ENCODE measurements at regions not wholly inside any gene's neighbourhood (a gene's known extent, or its start where the extent isn't known, plus 50 kb on each side); places are given as distances from the start of the nearest gene placed in this dataset.

DNA sequence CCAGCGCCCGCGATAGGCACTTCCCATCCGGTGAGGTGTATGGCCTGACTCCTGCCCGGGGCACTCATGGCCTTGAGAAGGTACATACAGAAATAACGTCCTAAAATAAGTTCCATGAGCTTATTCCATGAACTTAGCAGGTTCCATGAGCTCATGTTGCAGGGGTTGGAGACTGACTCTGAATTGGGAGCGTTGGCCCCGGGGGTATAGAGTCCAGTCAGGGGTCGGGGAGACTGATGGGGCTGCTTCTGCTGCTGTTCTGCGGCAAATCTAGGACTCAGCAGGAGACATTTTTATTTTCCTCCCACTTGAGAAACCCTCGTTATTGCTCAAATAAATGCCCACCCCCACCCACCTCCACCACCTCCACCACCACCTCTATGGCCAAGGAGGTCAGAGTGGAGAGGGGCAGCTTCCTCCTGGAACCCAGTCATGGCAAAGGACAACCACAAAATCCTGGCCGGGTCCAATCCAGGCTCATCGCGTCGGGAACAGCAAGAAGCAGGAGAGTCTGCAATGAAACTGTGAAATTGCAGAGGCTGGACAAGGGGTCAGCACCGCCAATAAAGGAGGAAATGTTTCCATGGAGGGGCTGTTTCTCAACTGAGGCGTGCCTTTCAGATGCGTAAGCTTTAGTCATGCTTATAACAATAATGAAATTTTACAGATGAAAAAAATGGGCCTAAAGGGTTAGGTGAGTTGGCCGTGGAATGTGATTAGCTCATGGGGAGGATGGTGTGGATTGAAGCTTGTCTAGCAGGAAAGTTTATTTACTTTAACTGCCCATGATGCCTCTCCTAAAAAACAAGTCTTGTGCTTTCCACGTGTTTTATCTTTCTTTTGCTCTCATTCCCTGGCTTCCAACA is 136.6 kb upstream of the ALKAL2 start:
- DNase-seq = no peak

DNA sequence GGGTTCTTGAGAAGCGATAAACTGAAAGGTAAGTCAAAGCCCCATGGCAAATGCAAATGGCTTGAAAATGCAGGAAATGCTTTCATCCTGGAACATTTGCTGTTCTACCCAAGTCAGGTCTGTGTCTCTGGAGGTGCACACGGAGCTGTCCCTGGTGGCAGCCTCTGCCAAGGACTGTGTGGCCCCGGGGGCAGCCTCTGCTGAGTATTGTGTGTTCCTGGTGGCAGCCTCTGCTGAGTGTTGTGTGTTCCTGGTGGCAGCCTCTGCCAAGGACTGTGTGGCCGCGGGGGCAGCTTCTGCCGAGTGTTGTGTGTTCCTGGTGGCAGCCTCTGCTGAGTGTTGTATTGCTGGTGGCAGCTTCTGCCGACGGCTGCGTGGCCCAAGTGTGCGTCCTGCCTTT is 135.6 kb upstream of the ALKAL2 start:
- DNase-seq = no peak

DNA sequence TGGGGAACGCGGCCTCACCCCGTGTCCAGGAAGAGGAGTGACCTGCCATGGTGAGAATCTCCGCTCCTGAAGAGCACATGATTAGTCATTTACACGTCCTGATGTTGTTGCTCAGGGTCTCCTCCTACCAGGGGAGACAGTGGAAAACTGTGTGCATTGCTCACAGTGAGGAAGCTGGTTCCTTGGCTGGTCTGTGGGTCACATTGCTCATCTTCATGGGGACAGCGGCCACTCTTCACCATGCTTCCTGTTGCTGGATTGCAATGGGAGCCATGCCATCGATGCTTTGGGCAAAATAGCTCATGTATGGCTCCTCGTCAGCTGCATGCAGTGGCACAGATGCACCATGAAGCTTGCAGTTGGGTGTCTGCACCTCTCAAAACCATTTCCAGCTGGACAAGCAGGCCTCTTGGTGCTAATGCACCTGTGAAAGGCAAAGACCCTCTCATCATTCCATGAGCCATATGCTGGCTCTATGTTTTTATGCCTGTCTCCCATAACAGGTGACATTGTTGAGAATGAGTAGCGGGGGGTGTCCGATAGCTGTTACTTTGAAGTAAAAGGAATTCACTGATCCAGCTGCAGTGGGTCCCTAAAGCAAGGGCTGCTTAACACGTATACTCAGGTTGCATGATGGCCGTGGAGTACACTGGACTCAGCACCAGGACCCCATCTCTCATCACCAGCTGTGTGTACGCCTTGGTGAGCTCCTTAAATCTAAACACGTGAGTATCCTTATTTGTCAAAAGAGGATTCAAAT is 135.0 kb upstream of the ALKAL2 start:
- DNase-seq = no peak

DNA sequence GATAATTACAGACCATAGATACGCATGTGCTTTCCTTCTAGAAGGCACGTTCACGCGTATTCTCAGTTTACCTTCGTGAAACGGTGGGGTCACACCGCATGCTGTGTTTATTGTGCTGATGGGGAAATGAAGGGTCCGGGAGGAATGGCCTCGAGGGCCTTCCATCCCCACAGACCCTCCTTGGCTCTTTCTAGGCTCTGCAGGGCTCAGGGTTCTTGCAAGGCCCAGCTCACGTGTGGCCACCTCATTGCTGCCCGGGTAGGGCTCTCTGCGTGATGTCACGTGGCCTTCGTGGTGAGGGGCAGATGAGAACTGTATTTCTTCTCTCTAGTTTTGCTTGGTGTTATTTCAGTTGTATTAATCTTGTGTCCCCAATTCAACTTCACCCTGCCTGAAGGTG is 133.5 kb upstream of the ALKAL2 start:
- no peak for DNase-seq

DNA sequence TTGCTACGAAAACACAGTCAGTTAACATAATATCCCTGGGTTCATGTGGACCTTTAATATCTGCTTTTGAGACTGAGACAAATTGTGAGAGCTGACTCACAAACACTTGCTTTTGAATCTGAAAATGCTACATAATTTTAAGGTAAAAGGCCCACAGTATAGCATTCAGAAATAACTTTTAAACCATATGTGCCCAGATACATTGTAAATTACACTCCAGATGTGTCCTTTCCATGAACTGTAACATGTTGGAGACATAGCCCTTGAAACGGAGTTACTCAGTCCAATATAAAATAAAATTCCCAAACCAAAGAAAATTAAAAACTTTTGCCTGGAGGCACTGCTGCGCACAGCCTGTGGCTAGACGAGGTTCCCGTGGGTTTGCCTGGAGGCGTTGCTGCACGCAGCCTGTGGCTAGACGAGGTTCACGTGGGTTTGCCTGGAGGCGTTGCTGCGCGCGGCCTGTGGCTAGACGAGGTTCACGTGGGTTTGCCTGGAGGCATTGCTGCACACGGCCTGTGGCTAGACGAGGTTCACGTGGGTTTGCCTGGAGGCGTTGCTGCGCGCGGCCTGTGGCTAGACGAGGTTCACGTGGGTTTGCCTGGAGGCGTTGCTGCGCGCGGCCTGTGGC is 131.9 kb upstream of the ALKAL2 start:
- no peak for DNase-seq

DNA sequence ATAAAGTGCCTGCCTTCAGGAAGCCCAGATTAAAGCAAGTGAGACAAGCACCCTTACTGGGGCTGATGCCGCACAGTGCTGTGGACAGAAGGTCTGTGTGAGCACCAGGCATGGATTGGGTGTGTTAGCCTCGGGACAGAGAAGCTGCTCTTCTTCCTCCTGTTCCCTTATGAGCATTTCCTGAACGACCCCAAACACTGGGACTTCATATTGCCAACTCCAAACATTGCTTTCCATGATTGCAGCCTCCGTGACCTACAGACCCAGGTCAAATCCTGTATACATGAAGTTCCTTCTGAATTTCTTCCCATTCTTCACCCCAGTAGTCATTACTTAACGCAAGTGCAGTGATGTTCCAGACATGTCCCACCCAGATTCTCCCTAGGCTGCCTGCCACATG is 129.8 kb upstream of the ALKAL2 start:
- DNase-seq = no peak

DNA sequence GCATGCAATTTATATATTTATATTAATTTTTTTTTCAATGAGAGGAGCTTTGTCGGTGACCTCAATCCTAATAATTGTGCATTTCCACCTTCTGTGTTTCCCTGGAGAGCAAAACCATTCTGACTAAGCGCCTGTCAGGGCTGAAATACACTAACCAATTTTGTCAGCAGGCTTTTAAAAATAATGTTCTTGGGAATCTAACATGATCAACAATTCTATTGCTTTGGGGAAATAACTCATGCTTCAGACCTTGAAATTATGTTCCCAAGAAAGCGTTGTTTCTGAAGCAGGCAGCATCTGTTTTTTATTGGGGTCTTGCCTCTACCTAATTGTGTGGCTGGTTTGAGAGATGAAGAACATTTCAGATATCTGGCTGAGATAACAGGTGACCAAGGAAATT is 129.1 kb upstream of the ALKAL2 start:
- no peak for DNase-seq

DNA sequence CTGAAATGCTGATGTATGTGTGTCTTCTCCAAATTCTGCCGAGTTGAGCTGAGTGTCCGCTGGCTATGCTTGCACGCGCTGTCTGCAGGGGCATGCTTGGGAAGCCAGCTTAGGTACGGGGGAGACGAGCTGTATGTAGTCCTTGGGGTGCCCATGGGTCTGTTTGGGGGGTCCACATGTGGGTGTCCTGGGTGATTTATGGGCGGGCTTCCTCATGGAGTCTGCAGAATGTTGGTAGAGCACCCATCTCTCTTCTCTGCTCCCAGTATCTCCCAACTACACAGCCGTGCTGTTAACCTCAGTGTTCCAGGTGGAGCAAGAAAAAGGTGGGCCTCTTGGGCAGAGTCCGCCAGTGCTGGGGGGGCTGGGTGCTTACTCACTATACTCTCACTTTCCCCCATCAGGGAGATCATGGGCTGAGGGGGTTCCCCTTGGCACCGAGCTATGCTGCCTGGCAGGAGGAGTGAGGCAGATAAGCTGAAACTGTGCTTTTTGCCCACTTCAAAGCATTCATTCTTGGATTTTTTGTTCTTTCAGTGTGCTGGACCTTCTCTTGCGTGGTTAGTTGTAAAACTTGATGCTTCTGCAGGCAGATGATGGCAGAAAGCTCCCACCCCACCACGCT is 128.2 kb upstream of the ALKAL2 start:
- no peak for DNase-seq

DNA sequence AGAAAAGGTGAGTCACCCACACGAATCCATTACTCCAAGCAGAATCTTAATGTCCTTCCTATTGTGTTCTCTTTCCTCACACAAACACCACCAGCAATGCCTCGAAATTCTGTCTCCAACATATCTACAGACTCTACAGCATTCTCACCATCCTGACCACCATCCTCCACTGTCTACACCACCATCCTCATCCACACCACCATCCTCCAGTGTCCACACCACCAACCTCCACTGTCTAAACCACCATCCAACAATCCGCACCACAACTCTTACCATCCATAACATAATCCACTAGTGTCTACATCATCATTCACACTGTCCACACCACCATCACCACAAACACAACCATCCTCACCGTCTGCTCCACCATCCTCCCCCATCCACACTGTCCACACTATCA is 121.6 kb upstream of the ALKAL2 start:
- DNase-seq = no peak

DNA sequence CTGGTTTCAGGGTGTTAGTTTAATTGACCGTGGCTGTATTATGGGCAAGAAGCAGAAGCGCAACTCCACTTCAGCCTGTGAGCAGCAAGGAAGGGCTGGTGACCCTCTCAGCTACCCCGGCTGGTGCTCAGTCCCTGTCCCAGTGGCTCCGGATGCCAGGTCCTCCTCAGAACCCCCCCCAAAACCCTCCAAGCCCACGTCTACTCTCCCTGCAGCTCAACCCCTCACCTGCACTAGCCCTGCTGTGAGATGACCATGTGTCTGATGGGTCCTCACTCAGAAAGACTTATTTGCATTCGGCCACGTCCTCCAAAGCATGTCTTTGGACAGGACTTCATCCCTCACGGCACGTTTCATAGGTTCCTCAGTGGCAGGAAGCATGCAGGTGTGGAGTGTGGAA is 119.7 kb upstream of the ALKAL2 start:
- DNase-seq = no peak

DNA sequence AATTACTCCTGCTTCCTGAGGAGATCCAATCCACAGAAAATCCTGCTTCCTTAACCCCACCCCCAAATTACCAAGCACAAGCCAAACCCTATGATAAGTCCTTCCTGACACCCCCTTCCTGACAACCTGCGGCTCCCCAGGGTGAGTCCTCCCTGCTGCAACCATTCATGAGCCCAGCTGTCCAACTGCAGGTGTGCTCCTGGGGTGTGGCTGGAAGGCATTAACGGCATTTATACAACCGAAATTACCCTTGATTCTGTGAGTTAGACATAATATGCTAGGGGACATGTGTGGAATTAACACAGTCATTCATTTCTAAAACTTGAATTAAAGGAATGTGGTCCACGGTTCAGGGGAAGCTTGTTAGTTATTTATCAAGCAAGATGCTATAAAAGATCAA is 119.0 kb upstream of the ALKAL2 start:
- no peak for DNase-seq

DNA sequence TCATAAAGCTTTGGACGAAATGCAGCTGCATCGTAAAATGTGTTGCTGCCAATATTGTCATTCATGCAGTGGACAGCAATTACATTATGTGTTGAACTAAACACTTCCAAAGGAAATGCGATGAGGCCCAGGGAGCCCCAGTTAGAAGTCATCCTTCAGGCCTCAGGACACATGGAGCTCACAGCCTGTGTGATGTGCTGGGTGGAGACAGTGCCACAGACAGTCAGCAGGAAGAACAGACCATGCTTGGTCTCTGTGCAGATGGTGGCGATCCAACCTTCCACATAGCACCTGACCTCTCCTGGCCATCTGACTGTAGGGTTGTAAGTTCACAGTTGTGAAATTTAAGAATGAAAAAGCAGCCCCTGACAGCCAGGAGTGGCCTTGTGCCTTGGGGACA is 118.3 kb upstream of the ALKAL2 start:
- no peak for DNase-seq

DNA sequence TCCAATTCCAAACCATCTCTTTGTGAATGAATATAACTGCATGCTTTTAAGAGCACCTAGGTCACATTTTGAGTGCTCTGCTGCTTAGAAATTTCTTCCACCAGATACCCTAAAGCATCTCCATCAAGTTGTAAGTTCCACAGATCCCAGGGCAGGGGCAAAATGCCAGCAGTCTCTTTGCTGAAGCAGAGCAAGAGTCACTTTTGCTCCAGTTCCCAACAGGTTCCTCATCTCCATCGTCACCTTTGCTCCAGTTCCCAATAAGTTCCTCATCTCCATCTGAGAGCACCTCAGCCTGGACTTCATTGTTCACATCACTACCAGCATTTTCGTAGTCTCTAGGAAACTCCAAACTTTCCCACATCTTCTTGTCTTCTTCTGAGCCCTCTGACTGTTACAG is 116.7 kb upstream of the ALKAL2 start:
- DNase-seq = no peak

DNA sequence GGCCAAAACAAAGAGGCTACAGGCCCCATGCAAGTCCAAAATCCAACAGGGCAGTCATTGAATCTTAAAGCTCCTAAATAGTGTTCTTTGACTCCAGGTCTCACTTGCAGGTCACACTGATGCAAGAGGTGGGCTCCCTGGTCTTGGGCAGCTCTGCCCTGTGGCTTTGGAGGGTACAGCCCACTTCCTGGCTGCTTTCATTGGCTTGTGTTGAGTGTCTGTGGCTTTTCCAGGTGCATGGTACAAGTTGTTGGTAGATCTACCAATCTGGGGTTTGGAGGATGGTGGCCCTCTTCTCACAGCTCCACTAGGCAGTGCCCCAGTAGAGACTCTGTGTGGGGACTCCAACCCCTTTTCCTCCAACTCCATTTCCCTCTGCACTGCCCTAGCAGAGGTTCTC is 115.8 kb upstream of the ALKAL2 start:
- no peak for DNase-seq

DNA sequence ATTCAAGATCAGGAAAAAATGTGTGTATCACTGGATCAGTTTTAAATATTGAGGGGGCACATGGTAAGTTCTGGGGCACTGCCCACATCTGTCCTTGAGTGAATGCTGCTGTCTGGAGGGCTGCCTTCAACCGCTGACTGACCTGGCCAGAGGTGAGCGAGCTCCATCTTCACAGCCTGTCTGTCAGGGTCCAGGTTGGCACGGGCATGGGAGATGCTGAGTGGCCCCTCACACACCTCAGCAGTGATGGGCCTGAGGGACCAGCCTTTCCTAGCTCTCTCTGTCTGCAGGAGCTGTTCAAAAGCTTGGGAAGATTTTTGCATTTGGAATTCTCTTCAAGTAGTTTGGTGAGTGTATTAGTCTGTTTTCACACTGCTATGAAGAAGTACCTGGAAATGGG is 114.8 kb upstream of the ALKAL2 start:
- no peak for DNase-seq

DNA sequence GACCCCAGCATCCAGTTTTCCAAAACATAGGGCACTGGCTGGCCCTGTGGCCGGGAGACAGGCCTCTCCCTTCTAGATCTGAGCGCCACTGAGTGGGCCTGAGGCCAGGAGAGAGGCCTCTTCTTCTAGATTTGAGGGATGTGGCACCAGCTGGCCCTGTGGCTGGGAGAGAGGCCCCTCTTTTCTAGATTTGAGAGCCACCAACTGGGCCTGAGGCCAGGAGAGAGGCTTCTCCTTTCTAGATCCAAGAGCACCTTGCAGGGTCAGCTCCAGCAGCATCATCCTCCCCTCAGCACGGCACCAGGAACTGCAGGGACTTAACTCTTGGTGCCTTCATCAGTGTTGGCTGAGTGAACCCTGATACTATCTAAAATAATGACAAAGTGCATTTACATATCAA is 114.3 kb upstream of the ALKAL2 start:
- no peak for DNase-seq

DNA sequence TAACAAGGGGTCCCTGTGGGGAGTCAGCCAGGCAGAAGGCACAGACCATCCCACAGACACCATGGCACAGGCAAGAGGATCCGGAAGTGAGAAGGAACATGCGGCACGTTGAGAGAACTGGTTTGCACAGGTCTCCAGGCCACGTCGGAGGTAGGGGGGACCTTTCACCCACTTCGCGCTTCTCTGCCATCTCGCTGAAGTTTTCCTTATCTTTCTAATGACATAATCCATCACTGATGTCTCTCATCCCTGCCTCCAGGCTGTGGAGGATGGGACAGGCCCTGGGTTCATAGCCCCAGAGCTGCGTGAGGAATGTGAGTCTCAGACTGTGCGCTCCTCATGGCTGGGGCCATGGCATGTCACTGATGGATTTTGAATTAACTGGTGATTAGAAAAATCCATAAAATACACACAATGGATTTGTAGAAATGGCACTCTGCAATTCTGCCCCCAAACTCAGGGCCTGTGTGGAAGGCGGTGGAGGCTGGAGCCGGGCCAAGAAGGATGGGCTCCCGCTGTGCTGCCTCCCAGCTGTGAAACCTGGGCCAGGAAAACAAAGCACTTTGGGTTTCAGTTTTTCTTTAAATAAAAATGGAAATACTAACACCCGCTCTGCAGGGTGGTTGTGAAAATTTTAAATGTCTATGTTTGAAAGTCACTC is 113.3 kb upstream of the ALKAL2 start:
- no peak for DNase-seq

DNA sequence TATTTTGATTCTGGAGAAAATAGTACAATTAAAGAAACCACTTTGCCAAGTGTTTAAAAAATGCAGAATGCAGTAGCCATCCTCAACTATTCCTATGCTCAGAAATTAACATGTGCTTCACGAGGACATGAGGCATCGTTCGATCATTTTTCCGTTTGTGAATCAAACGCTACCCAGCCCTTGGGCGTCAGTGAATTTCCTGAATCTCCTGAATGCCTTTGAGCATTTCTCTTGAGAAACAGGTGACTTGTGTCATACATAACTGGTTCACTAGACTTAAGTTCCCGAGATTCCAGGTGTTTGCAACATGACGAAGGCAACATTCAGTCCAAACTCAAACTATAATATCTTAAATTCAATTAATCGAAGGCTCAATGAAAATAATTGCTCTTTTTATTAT is 110.0 kb upstream of the ALKAL2 start:
- DNase-seq = no peak

DNA sequence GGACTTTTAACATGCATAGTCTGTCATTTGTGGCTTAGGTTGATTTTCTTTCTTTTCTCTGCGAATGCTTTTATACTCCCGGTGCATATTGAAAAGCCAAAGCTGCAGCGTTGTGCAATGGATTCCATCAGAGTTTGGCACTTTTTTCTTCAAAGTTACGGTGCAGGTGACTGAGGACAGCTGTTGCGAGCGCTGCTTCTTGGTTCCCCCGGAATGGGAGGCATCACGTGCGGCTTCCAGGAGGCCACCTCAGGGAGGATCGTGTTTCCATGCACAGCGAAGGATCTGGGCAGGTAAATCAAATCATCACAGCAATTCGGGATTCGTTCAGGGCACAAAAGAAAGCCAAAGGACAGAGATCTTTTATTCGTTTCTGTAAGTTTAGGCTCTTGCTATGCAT is 109.6 kb upstream of the ALKAL2 start:
- DNase-seq = no peak

DNA sequence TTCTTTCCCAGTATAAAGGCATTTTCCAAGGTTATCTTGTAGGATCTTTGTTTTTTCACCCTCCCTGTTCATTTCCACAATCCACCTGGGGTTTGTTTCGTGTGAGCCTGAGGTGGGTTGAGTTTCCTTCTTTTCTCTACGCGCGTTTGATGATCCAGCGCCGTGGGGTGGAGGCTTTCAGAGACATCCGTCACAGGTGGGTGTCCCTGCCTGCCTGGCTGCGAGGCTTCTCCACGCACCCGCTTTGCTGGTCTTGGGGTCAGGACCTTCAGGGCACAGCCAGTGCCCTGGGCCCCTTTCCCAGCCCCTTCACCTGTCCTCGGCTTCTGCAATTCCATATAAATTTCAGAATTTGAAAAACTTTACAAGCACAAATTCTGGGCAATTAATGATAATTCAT is 109.0 kb upstream of the ALKAL2 start:
- DNase-seq = no peak

DNA sequence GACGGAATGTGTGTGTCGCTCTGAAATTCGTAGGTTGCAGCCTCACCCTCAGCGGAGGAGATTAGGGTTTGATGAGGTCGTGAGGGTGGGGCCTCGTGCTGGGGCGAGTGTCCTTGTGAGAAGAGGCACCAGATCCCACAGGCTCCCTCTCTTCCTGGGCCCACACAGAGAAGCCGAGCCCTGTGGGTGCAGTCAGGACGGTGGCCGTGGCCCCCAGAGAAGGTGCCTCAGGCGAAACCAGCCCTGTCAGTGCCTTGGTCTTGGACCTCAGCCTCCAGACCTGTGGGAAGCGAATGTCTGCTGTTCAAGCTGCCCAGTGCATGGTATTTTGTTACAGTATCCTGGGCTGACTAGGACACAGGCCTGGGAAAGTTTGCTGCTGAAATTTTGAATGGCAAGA is 108.0 kb upstream of the ALKAL2 start:
- no peak for DNase-seq

DNA sequence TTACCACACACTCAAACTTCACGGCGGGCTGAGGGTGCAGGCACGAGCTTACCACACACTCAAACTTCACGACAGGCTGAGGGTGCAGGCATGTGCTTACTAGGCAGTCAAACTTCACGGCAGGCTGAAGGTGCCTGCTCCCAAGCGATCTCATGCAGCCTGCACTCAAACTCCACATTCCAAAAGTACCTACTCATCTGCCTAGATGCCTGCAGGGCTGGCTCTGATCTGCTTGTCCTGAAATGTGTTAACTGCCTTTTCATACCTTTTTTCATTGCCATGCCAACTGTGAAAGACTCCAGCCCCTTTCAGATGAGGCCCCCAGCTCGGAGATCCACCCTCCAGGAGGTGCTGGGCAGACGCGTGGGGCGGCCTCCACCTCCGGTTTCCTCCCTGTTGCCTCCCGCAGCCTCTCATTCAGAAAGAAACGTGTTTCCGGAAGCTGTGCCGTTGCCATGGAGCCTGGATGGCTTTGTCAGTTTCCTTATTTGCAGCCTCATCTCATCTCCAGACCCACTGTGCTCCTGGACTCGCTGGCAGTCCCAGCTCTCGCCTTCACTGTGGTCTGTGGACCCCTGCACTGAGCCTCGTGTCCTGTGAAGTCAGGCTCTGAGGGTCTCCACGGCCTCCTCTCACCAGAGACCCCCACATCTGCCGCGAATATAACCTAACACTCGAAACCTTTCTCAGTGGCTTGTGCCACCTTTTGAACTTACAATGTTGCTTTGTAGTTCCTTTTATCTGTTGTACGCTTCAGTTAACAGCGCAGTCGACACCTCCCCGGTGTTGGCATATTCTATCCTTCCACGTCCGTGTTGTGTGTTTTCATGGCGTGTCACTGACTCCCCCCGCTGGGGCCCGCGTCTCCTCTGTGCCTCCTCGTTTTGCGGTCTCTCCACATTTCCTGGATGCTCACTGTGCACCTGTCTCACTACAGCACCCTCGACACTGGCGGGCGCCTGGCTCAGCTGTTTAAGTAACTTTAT is 106.1 kb upstream of the ALKAL2 start:
- DNase-seq = peak; percentile 71
